IMR-90 (cell line): ENCODE measurements at regions not wholly inside any gene's neighbourhood (a gene's known extent, or its start where the extent isn't known, plus 50 kb on each side); places are given as distances from the start of the nearest gene placed in this dataset.

ENCODE experiments used
- ATAC-seq: fragments of 200-7000 bp; cut with Tn5 transposase; 2 replicates; pipeline ENCODE4 v1.9.1; 2020; ENCODE audit warnings: low read depth, mild to moderate bottlenecking, moderate library complexity
- BruUV-seq: library from RNA; stranded (reverse); fragments of 400-500 nt; replicated peaks from 2 replicates; lab custom pipeline; 2021; lab: Mats Ljungman, UMichigan
- CTCF ChIA-PET: fragments of 300-600 bp; formaldehyde crosslinking; extraction: SDS; loops from one replicate; lab custom pipeline; 2021; ENCODE audit warnings: antibody characterized with exemption; lab: Yijun Ruan, JAX
- POLR2A ChIA-PET: fragments of 300-600 bp; sonication (Branson Sonifier 250); formaldehyde crosslinking; loops from one replicate; lab custom pipeline; 2022; ENCODE audit warnings: antibody characterized with exemption; ENCODE audit not compliant: unreplicated experiment; lab: Charles Lee
- DNase-seq: peaks from one replicate; pipeline ENCODE4 v3.0.0; 2013
- H2AFZ ChIP-seq: replicated peaks from 2 replicates; pipeline ENCODE3; 2013; ENCODE audit warnings: low read length, mild to moderate bottlenecking; ENCODE audit not compliant: poor library complexity
- H2AK5ac ChIP-seq: 2 replicates; pipeline ENCODE4 v1.6.1; 2013; ENCODE audit warnings: low read depth, low read length, inconsistent platforms
- H2AK9ac ChIP-seq: replicated peaks from 2 replicates; pipeline ENCODE3; 2013; ENCODE audit warnings: mild to moderate bottlenecking, low read depth, low read length, moderate library complexity; ENCODE audit not compliant: poor library complexity
- H2BK120ac ChIP-seq: 2 replicates; pipeline ENCODE4 v1.6.1; 2013; ENCODE audit warnings: low read depth, low read length, inconsistent platforms
- H2BK15ac ChIP-seq: 3 replicates; pipeline ENCODE4 v1.6.1; 2013; ENCODE audit warnings: low read depth, low read length, inconsistent platforms
- H2BK20ac ChIP-seq: 2 replicates; pipeline ENCODE4 v1.6.1; 2013; ENCODE audit warnings: low read depth, mild to moderate bottlenecking, inconsistent platforms, low read length, moderate library complexity
- H2BK5ac ChIP-seq: 2 replicates; pipeline ENCODE4 v1.6.1; 2013; ENCODE audit warnings: mild to moderate bottlenecking, low read depth, low read length, inconsistent platforms; ENCODE audit not compliant: poor library complexity, severe bottlenecking
- H3K14ac ChIP-seq: replicated peaks from 2 replicates; pipeline ENCODE4 v1.6.1; 2013; ENCODE audit warnings: low read depth, low read length, inconsistent platforms
- H3K18ac ChIP-seq: 2 replicates; pipeline ENCODE4 v1.6.1; 2013; ENCODE audit warnings: low read depth, low read length, control low read depth
- H3K23ac ChIP-seq: 2 replicates; pipeline ENCODE4 v1.6.1; 2013; ENCODE audit warnings: low read depth, low read length, inconsistent platforms
- H3K27ac ChIP-seq: 2 replicates; pipeline ENCODE4 v1.5.1; 2013; ENCODE audit warnings: mild to moderate bottlenecking, control low read depth, low read length; ENCODE audit not compliant: insufficient read depth
- H3K27me3 ChIP-seq: 2 replicates; pipeline ENCODE4 v1.6.1; 2013; ENCODE audit warnings: low read length; ENCODE audit not compliant: control insufficient read depth, insufficient read depth
- H3K36me3 ChIP-seq: 2 replicates; pipeline ENCODE4 v1.6.1; 2013; ENCODE audit warnings: low read length, mixed read lengths; ENCODE audit not compliant: control insufficient read depth, insufficient read depth
- H3K4ac ChIP-seq: 2 replicates; pipeline ENCODE4 v1.6.1; 2013; ENCODE audit warnings: low read depth, low read length, inconsistent platforms
- H3K4me1 ChIP-seq: 2 replicates; pipeline ENCODE4 v1.6.1; 2013; ENCODE audit warnings: low read length, mixed read lengths; ENCODE audit not compliant: control insufficient read depth, insufficient read depth
- H3K4me2 ChIP-seq: 2 replicates; pipeline ENCODE4 v1.6.1; 2013; ENCODE audit warnings: low read depth, mild to moderate bottlenecking, control low read depth, low read length, moderate library complexity
- H3K4me3 ChIP-seq: 2 replicates; pipeline ENCODE4 v1.5.1; 2013; ENCODE audit warnings: low read depth, mild to moderate bottlenecking, control low read depth, low read length, moderate library complexity; ENCODE audit not compliant: insufficient read depth
- H3K56ac ChIP-seq: 2 replicates; pipeline ENCODE4 v1.6.1; 2013; ENCODE audit warnings: low read length, inconsistent platforms; ENCODE audit not compliant: insufficient read depth; ENCODE audit errors: extremely low read depth
- H3K79me1 ChIP-seq, 2 experiments: 2 replicates each; pipeline ENCODE4 v1.6.1; 2013; ENCODE audit warnings: low read length in 2 of 2, inconsistent platforms in 1 of 2, low read depth in 1 of 2
- H3K9ac ChIP-seq: 2 replicates; pipeline ENCODE4 v1.6.1; 2013; ENCODE audit warnings: low read depth, low read length, control low read depth
- H3K9me1 ChIP-seq: 2 replicates; pipeline ENCODE4 v1.6.1; 2013; ENCODE audit warnings: low read length, inconsistent platforms; ENCODE audit not compliant: insufficient read depth
- H3K9me3 ChIP-seq: 2 replicates; pipeline ENCODE4 v1.6.1; 2013; ENCODE audit warnings: low read length; ENCODE audit not compliant: control insufficient read depth, insufficient read depth
- H4K20me1 ChIP-seq: 2 replicates; pipeline ENCODE4 v1.6.1; 2013; ENCODE audit warnings: low read length, inconsistent platforms; ENCODE audit not compliant: insufficient read depth
- H4K5ac ChIP-seq: 2 replicates; pipeline ENCODE4 v1.6.1; 2013; ENCODE audit warnings: mild to moderate bottlenecking, low read depth, low read length, control low read depth
- H4K8ac ChIP-seq, 2 experiments: 2 replicates each; pipeline ENCODE4 v1.6.1; 2013; ENCODE audit warnings: low read depth in 2 of 2, low read length in 2 of 2, control low read depth in 1 of 2, inconsistent platforms in 1 of 2
- H4K91ac ChIP-seq: 2 replicates; pipeline ENCODE4 v1.6.1; 2013; ENCODE audit warnings: low read depth, low read length, inconsistent platforms; ENCODE audit not compliant: insufficient read depth
- BHLHE40 ChIP-seq: fragments of 150-350 bp; IDR thresholded peaks from 2 replicates; pipeline ENCODE4 v1.6.1; 2016; ENCODE audit warnings: mild to moderate bottlenecking, low read depth, low read length
- CEBPB ChIP-seq: IDR thresholded peaks from 2 replicates; pipeline ENCODE4 v1.6.1; 2012; ENCODE audit warnings: low read depth, low read length, improper control_type of control experiment
- CHD1 ChIP-seq: IDR thresholded peaks from 2 replicates; pipeline ENCODE4 v1.6.1; 2012; ENCODE audit warnings: low read depth, low read length, improper control_type of control experiment
- FOS ChIP-seq: fragments of 150-350 bp; IDR thresholded peaks from 2 replicates; pipeline ENCODE4 v1.6.1; 2016; ENCODE audit warnings: low read depth, low read length
- MAFK ChIP-seq: IDR thresholded peaks from 2 replicates; pipeline ENCODE4 v1.6.1; 2012; ENCODE audit warnings: low read depth, low read length, improper control_type of control experiment
- MAZ ChIP-seq: IDR thresholded peaks from 2 replicates; pipeline ENCODE4 v1.6.1; 2012; ENCODE audit warnings: low read depth, mild to moderate bottlenecking, low read length, improper control_type of control experiment, moderate library complexity, borderline replicate concordance
- MXI1 ChIP-seq: IDR thresholded peaks from 2 replicates; pipeline ENCODE4 v1.6.1; 2012; ENCODE audit warnings: low read depth, mild to moderate bottlenecking, low read length, moderate library complexity, borderline replicate concordance
- NFE2L2 ChIP-seq: fragments of 150-350 bp; IDR thresholded peaks from 2 replicates; pipeline ENCODE4 v1.6.1; 2016; ENCODE audit warnings: low read depth, mild to moderate bottlenecking, low read length
- POLR2A ChIP-seq: IDR thresholded peaks from 2 replicates; pipeline ENCODE4 v1.6.1; 2012; ENCODE audit warnings: mild to moderate bottlenecking, low read depth, low read length
- RAD21 ChIP-seq: IDR thresholded peaks from 2 replicates; pipeline ENCODE4 v1.6.1; 2012; ENCODE audit warnings: low read length, improper control_type of control experiment
- RCOR1 ChIP-seq: IDR thresholded peaks from 2 replicates; pipeline ENCODE4 v1.6.1; 2012; ENCODE audit warnings: mild to moderate bottlenecking, low read length, improper control_type of control experiment; ENCODE audit not compliant: insufficient replicate concordance
- RFX5 ChIP-seq: IDR thresholded peaks from 2 replicates; pipeline ENCODE4 v1.8.0; 2012; ENCODE audit warnings: low read depth, mild to moderate bottlenecking, low read length, moderate library complexity
- SMC3 ChIP-seq: fragments of 150-350 bp; IDR thresholded peaks from 2 replicates; pipeline ENCODE4 v1.6.1; 2016; ENCODE audit warnings: low read depth, mild to moderate bottlenecking, antibody characterized with exemption, low read length, moderate library complexity
- WGBS, 2 experiments: methylation state at CpG; one replicate each; pipeline versions ENCODE4 v1.1.5 to v1.1.7; 2013; ENCODE audit warnings: missing lambda C conversion rate in 2 of 2; ENCODE audit not compliant: insufficient read length in 1 of 2; ENCODE audit errors: extremely low coverage in 2 of 2; 5-methylcytosine and 5-hydroxymethylcytosine counted together
- dilution Hi-C: fragments of 300-500 bp; cut with HindIII; formaldehyde crosslinking; loops from one replicate; pipeline ENCODE4 v1.14.3; 2018; ENCODE audit warnings: low sequenced_read_pairs; ENCODE audit not compliant: unreplicated experiment
- in situ Hi-C: fragments of 300-500 bp; cut with MboI; formaldehyde crosslinking; loops from 3 replicates; pipeline ENCODE4 v1.14.3; 2019; ENCODE audit warnings: low sequenced_read_pairs, inconsistent platforms, mixed read lengths
- intact Hi-C: fragments of 100-400 bp; cut with micrococcal nuclease; formaldehyde crosslinking; loops from 2 replicates; pipeline ENCODE4 v1.10.0; 2022
- TF ChIP-seq, protein P1 (sequence below): fragments of 150-350 bp; IDR thresholded peaks from 2 replicates; pipeline ENCODE4 v1.6.1; 2017; ENCODE audit warnings: mild to moderate bottlenecking, antibody characterized with exemption, low read length, low read depth
- TF ChIP-seq, protein P2 (sequence below): conservative IDR thresholded peaks from 2 replicates; pipeline ENCODE4 v1.5.1; 2012; ENCODE audit warnings: mild to moderate bottlenecking, low read depth, low read length, improper control_type of control experiment
- TF ChIP-seq, protein P3 (sequence below): fragments of 150-350 bp; IDR thresholded peaks from 2 replicates; pipeline ENCODE4 v1.6.1; 2016; ENCODE audit warnings: low read depth, mild to moderate bottlenecking, low read length, moderate library complexity, borderline replicate concordance

DNA sequence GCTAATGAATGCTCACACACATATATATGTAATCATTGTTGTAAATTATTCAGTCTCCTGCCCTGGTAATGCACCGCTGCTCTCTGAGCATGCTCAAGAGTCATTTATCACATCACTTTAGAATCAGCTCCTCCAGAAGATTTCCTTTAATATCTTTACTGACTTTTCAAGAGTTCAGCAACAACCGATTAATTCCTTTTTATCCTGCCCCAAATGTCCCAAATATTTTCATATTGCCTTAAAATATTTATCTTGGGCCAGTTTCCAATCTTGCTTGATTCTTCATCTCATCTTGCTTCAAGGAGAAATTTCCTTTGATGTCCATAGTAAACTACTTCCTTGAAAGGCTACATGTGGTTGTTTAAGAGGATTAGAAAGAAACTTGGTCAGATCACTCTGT lies 132.5 kb downstream of the NHLRC3 start:
- Histone ChIP-seq H3K4ac (no peak overlapping the region), H3K9me1 (no peaks in the 10 kb centered on the region), H3K56ac (no peak overlapping the region), H3K4me3 (no peak overlapping the region), H3K23ac (no peak overlapping the region), H3K9me3 (no peaks in the 10 kb centered on the region), H3K9ac (no peak overlapping the region), H4K91ac (no peak overlapping the region), H4K5ac (no peak overlapping the region), H3K27me3 (no peaks in the 10 kb centered on the region), H3K4me2 (no peak overlapping the region), H3K36me3 (no peaks in the 10 kb centered on the region), H3K79me1 (no peaks in the 10 kb centered on the region), H3K4me1 (no peaks in the 10 kb centered on the region), H2AK9ac (no peak overlapping the region), H2BK15ac (no peak overlapping the region), H4K20me1 (no peaks in the 10 kb centered on the region), H2BK5ac (no peak overlapping the region), H3K18ac (no peak overlapping the region), H4K8ac (no peak overlapping the region), H2AK5ac (no peak overlapping the region), H3K14ac (no peak overlapping the region), H2BK20ac (no peak overlapping the region), H2AFZ (no peak overlapping the region), H3K27ac (no peak overlapping the region), H2BK120ac (no peak overlapping the region)
- WGBS, 2 experiments: no CpG with 5 or more reads among the region's 2 CpGs
- no TSS peak for BruUV-seq
- DNase-seq (no peak), ATAC-seq (no peak)
- ChIA-PET CTCF (no interaction called here), POLR2A (no interaction called here)
- intact Hi-C loops: no loop called here
- TF ChIP-seq RCOR1: no peak
- TF ChIP-seq, protein P1, sequence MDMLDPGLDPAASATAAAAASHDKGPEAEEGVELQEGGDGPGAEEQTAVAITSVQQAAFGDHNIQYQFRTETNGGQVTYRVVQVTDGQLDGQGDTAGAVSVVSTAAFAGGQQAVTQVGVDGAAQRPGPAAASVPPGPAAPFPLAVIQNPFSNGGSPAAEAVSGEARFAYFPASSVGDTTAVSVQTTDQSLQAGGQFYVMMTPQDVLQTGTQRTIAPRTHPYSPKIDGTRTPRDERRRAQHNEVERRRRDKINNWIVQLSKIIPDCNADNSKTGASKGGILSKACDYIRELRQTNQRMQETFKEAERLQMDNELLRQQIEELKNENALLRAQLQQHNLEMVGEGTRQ: no peak
- TF ChIP-seq, protein P2, sequence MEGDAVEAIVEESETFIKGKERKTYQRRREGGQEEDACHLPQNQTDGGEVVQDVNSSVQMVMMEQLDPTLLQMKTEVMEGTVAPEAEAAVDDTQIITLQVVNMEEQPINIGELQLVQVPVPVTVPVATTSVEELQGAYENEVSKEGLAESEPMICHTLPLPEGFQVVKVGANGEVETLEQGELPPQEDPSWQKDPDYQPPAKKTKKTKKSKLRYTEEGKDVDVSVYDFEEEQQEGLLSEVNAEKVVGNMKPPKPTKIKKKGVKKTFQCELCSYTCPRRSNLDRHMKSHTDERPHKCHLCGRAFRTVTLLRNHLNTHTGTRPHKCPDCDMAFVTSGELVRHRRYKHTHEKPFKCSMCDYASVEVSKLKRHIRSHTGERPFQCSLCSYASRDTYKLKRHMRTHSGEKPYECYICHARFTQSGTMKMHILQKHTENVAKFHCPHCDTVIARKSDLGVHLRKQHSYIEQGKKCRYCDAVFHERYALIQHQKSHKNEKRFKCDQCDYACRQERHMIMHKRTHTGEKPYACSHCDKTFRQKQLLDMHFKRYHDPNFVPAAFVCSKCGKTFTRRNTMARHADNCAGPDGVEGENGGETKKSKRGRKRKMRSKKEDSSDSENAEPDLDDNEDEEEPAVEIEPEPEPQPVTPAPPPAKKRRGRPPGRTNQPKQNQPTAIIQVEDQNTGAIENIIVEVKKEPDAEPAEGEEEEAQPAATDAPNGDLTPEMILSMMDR: no peak
- TF ChIP-seq POLR2A: no peak
- TF ChIP-seq MXI1: no peak
- no peak for TF ChIP-seq CEBPB
- no peak for TF ChIP-seq BHLHE40
- TF ChIP-seq CHD1: no peak
- no peak for TF ChIP-seq FOS
- TF ChIP-seq RFX5: no peak
- TF ChIP-seq MAZ: no peak
- TF ChIP-seq RAD21: no peak
- TF ChIP-seq NFE2L2: no peak
- no peak for TF ChIP-seq SMC3
- TF ChIP-seq, protein P3, sequence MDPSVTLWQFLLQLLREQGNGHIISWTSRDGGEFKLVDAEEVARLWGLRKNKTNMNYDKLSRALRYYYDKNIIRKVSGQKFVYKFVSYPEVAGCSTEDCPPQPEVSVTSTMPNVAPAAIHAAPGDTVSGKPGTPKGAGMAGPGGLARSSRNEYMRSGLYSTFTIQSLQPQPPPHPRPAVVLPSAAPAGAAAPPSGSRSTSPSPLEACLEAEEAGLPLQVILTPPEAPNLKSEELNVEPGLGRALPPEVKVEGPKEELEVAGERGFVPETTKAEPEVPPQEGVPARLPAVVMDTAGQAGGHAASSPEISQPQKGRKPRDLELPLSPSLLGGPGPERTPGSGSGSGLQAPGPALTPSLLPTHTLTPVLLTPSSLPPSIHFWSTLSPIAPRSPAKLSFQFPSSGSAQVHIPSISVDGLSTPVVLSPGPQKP: no peak
- no peak for TF ChIP-seq MAFK
- in situ Hi-C loops: no loop called here
- dilution Hi-C loops: no loop called here
